GM21737 (cell line): ENCODE measurements at regions not wholly inside any gene's neighbourhood (a gene's known extent, or its start where the extent isn't known, plus 50 kb on each side); places are given as distances from the start of the nearest gene placed in this dataset.

Source experiments
- ATAC-seq: cut with Tn5 transposase; IDR thresholded peaks from one replicate; pipeline ENCODE4 v1.9.1; 2021; ENCODE audit warnings: mild to moderate bottlenecking, moderate library complexity; ENCODE audit not compliant: unreplicated experiment

GRCh38 chr1:199752688-199753027 is 274.9 kb upstream of the NR5A2 start:
- no peak for ATAC-seq

DNA sequence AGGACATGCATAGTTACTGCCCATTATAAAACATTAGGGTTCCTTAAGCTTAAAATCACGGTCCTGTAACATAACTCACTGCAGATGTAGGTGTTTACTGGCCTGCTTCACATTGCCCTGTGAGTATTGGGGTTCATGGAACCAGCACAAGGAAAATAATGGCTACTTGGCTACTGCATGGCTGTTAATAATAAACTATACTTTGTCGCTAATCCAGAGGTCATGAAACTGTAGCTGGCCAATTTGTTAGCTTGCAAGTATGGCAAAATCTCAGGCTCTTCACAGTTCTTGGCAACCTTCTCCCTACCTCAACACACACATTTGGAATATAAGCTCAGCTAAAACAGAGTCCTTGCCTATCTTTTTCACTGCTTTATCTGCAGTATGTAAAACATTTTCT is 274.0 kb upstream of the NR5A2 start:
- no peak for ATAC-seq

- ATAC-seq = no peak
These were observed 271.4 kb upstream of the NR5A2 start for GRCh38 chr1:199756066-199756465.

DNA sequence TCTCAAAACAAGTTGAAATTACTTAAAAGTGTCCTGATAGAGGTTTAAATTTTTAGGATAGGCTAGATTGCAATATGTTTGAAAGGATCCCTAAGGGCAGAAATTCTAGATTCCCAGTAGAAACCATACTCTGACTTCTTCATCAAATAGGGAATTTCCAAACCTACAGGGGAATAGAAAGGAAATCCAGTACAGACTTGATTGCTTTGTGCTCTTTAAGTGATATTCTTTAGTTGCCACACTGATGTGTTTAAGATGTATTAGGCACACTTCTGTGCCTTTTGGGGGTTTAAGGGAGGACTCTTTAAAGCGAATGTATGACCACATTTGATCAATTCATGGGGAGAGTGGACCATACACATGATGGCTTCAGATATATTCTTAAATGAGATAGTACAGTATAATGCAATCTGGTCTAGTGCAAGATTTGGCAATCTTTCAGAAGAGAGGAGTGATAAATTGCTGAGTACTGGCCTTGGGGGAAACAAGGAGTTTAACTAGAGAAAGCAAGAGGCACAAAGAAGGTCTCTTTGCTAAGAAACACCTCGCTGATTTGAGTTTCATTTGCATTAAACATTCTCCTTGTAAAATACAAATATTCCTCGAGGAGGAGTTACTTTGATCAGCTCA is 268.8 kb upstream of the NR5A2 start:
- ATAC-seq = no peak

- ATAC-seq = no peak
These were observed 268.2 kb upstream of the NR5A2 start for GRCh38 chr1:199759268-199759730.

DNA sequence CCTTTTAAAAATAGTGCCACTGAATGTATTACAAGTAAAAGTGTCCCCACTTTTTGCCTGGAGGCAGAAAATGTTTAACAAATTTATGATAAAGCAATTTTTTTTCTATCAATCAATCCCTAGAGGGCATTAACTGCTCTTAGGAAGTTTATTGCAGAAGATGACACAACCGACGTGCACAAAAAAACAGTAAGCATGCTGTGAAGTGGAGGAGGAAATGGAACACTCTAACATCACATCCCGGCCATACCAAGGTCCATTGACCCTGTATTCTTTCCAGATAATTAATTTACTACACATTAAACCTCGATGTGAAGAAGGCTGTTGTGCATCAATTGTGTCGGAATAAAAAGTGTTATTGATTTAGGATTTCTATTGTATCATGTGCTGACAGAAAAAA is 264.9 kb upstream of the NR5A2 start:
- no peak for ATAC-seq

DNA sequence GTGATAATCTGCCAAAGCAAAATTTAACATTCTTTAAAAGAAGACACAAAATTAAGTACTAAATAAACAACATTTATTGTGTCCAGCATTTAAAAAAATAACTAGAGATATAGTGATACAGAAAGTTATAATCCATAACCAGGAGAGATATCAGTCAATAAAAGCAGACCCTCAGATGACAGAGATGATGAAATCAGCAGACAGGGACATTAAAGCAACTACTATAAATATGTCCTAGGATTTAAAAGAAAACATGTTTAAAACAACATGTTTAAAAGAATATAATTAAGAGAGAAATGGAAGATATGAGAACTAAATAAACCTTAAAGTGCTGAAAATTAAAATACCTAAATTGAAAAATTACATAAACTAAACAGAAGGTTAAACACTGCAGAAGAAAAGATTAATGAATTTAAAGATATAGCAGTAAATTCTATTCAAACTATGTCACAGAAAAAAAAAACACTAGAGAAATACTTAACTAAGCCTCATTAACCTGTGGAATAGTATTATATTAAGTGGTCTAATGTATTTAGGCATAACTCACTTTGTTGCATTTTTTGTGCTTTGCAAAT is 261.2 kb upstream of the NR5A2 start:
- ATAC-seq = no peak

DNA sequence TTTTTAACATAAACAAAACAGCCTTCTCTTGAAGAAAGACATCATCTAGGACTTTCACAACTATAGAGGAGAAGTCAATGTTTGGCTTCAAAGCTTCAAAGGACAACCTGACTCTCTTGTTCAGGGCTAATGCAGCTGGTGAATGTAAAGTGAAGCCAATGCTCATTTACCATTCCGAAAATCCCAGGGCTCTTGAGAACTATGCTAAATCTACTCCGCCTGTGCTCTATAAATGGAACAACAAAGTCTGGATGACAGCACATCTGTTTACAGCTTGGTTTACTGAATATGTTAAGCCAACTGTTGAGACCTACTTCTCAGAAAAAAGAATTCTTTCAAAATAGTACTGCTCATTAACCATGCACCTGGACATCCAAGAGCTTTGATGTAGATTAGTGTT is 259.8 kb upstream of the NR5A2 start:
- ATAC-seq = no peak

GRCh38 chr1:199774433-199775089 is 252.9 kb upstream of the NR5A2 start:
- ATAC-seq = no peak

- no peak for ATAC-seq
These were observed 250.6 kb upstream of the NR5A2 start for GRCh38 chr1:199776768-199777497.

GRCh38 chr1:199778324-199778955 is 249.1 kb upstream of the NR5A2 start:
- no peak for ATAC-seq

DNA sequence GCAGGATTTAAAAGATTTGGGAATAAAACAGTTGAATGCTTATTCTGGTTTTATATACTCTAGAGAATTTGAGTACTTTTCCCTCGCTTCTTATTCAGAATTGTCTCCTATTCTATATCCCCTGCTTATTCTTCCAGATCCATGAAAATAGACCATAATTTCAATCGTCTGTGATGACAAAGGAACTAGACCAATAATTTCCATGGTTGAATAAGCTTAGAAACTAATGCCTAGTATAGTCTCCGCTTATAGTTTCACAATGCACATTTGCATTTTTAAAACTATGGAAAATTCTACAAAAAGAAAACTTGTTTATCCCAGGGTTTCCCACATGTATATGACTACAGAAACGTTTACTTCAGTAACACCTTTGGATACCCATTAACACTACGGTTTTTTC is 247.4 kb upstream of the NR5A2 start:
- no peak for ATAC-seq

- no peak for ATAC-seq
These were observed 246.4 kb upstream of the NR5A2 start for GRCh38 chr1:199780948-199781670.

GRCh38 chr1:199784138-199784895 is 243.2 kb upstream of the NR5A2 start:
- no peak for ATAC-seq

- ATAC-seq = no peak
These were observed 240.8 kb upstream of the NR5A2 start for GRCh38 chr1:199786695-199787094.

DNA sequence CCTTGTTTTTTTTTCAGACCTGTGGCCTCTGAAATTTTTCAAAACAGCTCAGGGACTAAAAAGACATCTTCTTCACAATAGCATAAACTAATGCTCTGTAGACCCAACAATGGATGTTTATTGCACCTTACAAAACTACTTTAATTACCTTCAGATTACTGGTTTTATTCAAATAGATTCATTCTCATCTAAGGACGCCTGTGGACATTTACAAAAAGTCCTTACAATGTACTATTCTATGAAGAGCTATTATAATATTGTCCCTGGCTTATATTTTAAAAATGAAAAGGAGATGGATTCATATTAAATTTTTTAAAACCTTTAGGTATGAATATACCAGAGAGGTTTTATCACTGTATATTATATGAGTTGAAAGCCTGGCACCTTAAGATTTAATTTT is 238.4 kb upstream of the NR5A2 start:
- no peak for ATAC-seq

DNA sequence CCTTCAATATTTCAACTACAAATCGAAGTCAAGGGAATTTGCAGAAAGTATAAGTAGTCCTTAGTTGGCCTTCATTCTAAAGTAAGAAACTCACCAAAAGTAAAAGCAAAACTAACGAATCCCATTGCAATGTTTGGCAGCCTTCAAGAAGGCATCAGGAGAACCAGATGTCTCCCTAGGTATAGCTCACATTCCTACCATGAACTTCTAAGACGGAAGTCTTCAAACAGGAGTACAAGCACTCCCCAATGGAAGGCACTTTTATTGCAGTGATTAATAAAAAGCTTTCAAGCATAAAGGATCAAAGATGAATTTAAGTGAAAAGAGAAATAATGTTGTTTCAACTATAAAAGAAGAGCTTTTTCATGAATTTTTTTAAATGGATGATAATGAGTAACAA is 236.0 kb upstream of the NR5A2 start:
- ATAC-seq = no peak

GRCh38 chr1:199792874-199793273 is 234.6 kb upstream of the NR5A2 start:
- ATAC-seq = no peak

DNA sequence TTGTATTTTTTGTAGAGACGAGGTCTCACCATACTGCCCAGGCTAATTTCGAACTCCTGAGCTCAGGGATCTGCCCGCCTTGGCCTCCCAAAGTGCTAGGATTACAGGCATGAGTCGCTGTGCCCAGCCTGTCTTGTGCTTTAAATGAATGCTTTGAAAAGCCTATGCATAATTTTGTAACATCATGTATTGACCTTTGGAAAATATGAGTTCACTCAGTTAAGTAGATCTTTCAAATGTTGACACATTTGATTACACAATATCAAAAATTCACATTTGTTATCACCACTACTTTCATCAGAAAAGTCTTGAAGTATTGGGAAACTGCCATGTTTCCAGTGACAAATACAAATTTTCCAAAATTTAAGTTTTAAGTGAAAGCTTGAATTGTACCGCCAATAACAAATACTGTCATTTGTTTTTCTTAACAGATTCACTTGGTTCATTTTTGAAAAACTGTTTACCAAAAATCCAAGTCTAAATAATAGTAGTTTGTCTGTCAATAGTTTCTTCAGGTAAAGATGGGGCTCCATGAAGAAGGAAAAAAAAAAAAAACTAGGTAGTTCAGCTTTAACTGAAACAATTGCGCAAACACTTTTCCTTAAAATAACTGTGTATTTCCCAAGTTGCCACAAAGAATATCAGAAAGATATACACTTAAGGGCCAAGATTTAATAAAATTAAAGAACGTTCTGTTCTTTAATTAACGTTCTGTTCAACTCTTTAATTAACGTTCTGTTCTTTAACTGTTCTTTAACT is 233.2 kb upstream of the NR5A2 start:
- ATAC-seq = no peak
